Small intestine (tissue), 7 donors: ENCODE measurements at regions not wholly inside any gene's neighbourhood (a gene's known extent, or its start where the extent isn't known, plus 50 kb on each side); places are given as distances from the start of the nearest gene placed in this dataset.

Experiments used
- DNase-seq, 2 donors: peaks; one replicate each; pipeline versions ENCODE4 v3.0.0 to v3.0.0-alpha.2; 2013
- FAIRE-seq: peaks from 2 replicates; lab custom pipeline; 2012; peaks lifted over from hg19 to GRCh38; lab: Jason Lieb, UNC
- H3K27ac ChIP-seq, 3 donors: one replicate each; pipeline ENCODE4 v1.5.1; 2013; ENCODE audit warnings: low read length in 2 of 3, mild to moderate bottlenecking in 2 of 3, control low read depth in 1 of 3, inconsistent platforms in 1 of 3, low read depth in 1 of 3, moderate library complexity in 1 of 3
- H3K27me3 ChIP-seq, 3 donors: one replicate each; pipeline ENCODE4 v1.6.1; 2013; ENCODE audit warnings: low read length in 3 of 3, inconsistent platforms in 1 of 3; ENCODE audit not compliant: control insufficient read depth in 3 of 3, insufficient read depth in 3 of 3
- H3K36me3 ChIP-seq, 3 donors: one replicate each; pipeline ENCODE4 v1.6.1; 2013; ENCODE audit warnings: low read length in 3 of 3, inconsistent platforms in 1 of 3, low read depth in 1 of 3, mild to moderate bottlenecking in 1 of 3, moderate library complexity in 1 of 3; ENCODE audit not compliant: control insufficient read depth in 3 of 3, insufficient read depth in 2 of 3
- H3K4me1 ChIP-seq, 3 donors: one replicate each; pipeline ENCODE4 v1.6.1; 2013; ENCODE audit warnings: low read length in 2 of 3, inconsistent platforms in 1 of 3, low read depth in 1 of 3, mild to moderate bottlenecking in 1 of 3, moderate library complexity in 1 of 3; ENCODE audit not compliant: control insufficient read depth in 3 of 3, insufficient read depth in 2 of 3
- H3K4me3 ChIP-seq, 3 donors: one replicate each; pipeline ENCODE4 v1.5.1; 2013; ENCODE audit warnings: low read length in 3 of 3, control low read depth in 1 of 3, inconsistent platforms in 1 of 3, low read depth in 1 of 3, mild to moderate bottlenecking in 1 of 3, moderate library complexity in 1 of 3
- H3K9me3 ChIP-seq, 2 donors: one replicate each; pipeline ENCODE4 v1.6.1; 2013; ENCODE audit warnings: low read depth in 1 of 2, low read length in 1 of 2; ENCODE audit not compliant: control insufficient read depth in 2 of 2, insufficient read depth in 1 of 2
- WGBS, 3 donors: extraction: QIAGEN DNeasy Blood & Tissue Kit; methylation state at CpG; one replicate each; pipeline ENCODE4 v1.1.7; 2013; 5-methylcytosine and 5-hydroxymethylcytosine counted together
- donor health status: healthy with polysubstance abuse.
- donor health status: control.
- donor health status: control.
- donor health status: Bipolar disorder and iron deficiency.
- donor health status: healthy.

DNA sequence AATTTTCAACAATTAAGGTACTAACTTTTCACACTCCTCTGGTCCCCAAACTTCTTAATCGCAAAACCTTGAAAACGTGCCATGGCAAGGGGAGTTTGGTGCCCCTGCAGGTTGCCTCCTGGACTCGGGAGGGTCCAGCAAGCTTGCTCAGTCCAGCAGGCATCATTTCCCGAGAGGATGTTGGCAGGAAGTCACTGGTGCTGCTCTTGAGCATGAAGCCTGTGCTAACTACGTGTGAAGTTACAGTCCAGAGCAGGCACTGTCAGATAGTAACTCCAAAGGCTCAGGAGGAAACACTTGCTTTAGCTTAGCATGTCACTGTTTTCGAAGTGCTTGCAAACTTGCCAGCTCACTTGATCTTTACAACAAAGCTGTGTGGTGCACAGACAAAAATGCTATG lies 215.4 kb downstream of the MYCN start:
- DNase-seq, result no peak
- Histone ChIP-seq H3K4me3 (no peak overlapping the region), H3K27ac (no peak overlapping the region), H3K36me3 (no peaks in the 10 kb centered on the region), H3K9me3 (peaks cover 0 to 2% of the 10 kb centered on the region in 2 donors), H3K4me1 (no peaks in the 10 kb centered on the region), H3K27me3 (no peaks in the 10 kb centered on the region)
- FAIRE-seq, result no peak
- 48 to 74% (median 64%) methylated on average over 6 of the region's 6 CpGs for WGBS, 3 donors

- peaks cover 0 to 2% of the 10 kb centered on the region in 2 donors for H3K9me3 ChIP-seq
Observed at GRCh38 chr2:16155366-16155765, 215.0 kb downstream of the MYCN start.

GRCh38 chr2:16154501-16155280 lies 214.3 kb downstream of the MYCN start:
- no peak overlapping the region for H3K4me3 ChIP-seq
- 63 to 82% (median 69%) methylated on average over 4 of the region's 4 CpGs for WGBS, 3 donors
- H3K27me3 ChIP-seq, result no peaks in the 10 kb centered on the region
- FAIRE-seq (no peak), DNase-seq (peak in 1 of 2 donors; percentile 35)
- H3K27ac ChIP-seq, result no peak overlapping the region
- H3K36me3 ChIP-seq, result no peaks in the 10 kb centered on the region
- H3K4me1 ChIP-seq, result no peaks in the 10 kb centered on the region
- H3K9me3 ChIP-seq, result peaks cover 0 to 2% of the 10 kb centered on the region in 2 donors

More at GRCh38 chr2:16155366-16155765, 215.0 kb downstream of the MYCN start:
- Histone ChIP-seq H3K4me1 (no peaks in the 10 kb centered on the region), H3K36me3 (no peaks in the 10 kb centered on the region), H3K27me3 (no peaks in the 10 kb centered on the region), H3K27ac (no peak overlapping the region), H3K4me3 (no peak overlapping the region)
- 68 to 74% (median 72%) methylated on average over 5 of the region's 5 CpGs for WGBS, 3 donors
- DNase-seq (no peak), FAIRE-seq (no peak)

DNA sequence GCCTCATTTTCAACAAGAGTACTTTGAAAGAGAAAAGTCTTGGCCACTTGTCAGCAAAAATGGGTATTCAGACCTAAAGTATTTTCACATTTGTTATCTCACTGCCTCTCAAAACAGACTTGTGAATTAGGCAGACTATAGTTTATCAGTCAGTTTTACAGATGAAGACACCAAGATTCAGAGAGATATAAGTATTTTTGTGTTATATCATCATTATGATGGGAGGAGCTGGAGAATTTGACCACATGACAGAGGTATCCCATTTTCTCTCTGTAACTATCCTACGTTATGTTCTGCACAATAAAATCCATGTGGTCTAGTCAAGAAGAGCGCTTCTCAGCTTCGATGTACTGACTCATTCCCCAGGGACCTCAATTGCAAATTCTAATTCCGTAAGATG lies 213.7 kb downstream of the MYCN start:
- Histone ChIP-seq H3K9me3 (peaks cover 0 to 2% of the 10 kb centered on the region in 2 donors), H3K27ac (no peak overlapping the region), H3K4me3 (no peak overlapping the region), H3K36me3 (no peaks in the 10 kb centered on the region), H3K27me3 (no peaks in the 10 kb centered on the region), H3K4me1 (no peaks in the 10 kb centered on the region)
- DNase-seq, result no peak
- no peak for FAIRE-seq
- 82 to 92% (median 92%) methylated on average over 4 of the region's 4 CpGs for WGBS, 3 donors

DNA sequence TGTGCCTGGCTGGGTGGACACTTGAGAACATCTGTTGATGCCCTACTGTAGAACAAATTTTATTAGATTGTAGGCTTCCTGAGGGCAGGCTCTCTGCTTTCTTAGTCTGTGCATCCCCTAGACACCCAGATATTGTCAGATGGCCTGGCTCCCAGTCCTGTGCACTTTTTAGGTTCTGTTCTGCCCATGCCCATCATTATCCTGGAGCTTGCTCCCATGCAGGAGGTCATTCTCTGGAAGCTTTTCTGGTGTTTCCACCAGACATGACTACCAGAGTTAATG lies 213.3 kb downstream of the MYCN start:
- Histone ChIP-seq H3K27ac (no peak overlapping the region), H3K9me3 (peaks cover 0 to 2% of the 10 kb centered on the region in 2 donors), H3K36me3 (no peaks in the 10 kb centered on the region), H3K27me3 (no peaks in the 10 kb centered on the region), H3K4me1 (no peaks in the 10 kb centered on the region), H3K4me3 (no peak overlapping the region)
- no peak for DNase-seq
- FAIRE-seq, result no peak

- Histone ChIP-seq H3K27ac (no peak overlapping the region), H3K9me3 (peaks cover 0 to 2% of the 10 kb centered on the region in 2 donors), H3K36me3 (no peaks in the 10 kb centered on the region), H3K4me1 (no peaks in the 10 kb centered on the region), H3K27me3 (no peaks in the 10 kb centered on the region), H3K4me3 (no peak overlapping the region)
- FAIRE-seq, result no peak
- WGBS, 3 donors, result 79 to 88% (median 85%) methylated on average over 3 of the region's 3 CpGs
- no peak for DNase-seq
Observed at GRCh38 chr2:16152928-16153753, 212.8 kb downstream of the MYCN start.

GRCh38 chr2:16152071-16152927 lies 211.9 kb downstream of the MYCN start:
- DNase-seq, result no peak
- no peak overlapping the region for H3K4me3 ChIP-seq
- WGBS, 3 donors, result 78 to 89% (median 88%) methylated on average over 5 of the region's 5 CpGs
- H3K36me3 ChIP-seq, result no peaks in the 10 kb centered on the region
- peaks cover 0 to 2% of the 10 kb centered on the region in 2 donors for H3K9me3 ChIP-seq
- FAIRE-seq, result no peak
- no peaks in the 10 kb centered on the region for H3K4me1 ChIP-seq
- H3K27me3 ChIP-seq, result no peaks in the 10 kb centered on the region
- no peak overlapping the region for H3K27ac ChIP-seq

DNA sequence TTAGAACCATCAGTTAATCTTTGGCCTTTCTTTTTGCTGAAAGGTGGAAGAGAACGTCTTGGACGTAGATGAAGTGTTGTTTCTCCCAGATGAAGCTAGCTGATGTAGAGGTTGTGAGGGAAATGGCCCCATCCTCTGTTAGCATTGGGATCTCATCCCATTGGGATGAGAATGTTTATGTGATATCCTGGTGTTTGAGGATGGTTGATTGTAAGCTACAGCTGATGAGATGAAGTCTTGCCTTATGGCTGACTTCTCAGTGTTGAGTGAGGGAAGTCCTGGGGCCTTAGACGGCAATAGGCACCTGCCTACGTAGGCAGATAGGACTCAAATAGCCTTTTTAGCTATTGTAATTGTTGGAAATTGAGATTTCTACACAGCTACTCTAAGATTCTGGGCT lies 211.3 kb downstream of the MYCN start:
- no peak for FAIRE-seq
- H3K27me3 ChIP-seq, result no peaks in the 10 kb centered on the region
- DNase-seq, result no peak

More for the DNA sequence above, 211.3 kb downstream of the MYCN start:
- Histone ChIP-seq H3K36me3 (no peaks in the 10 kb centered on the region), H3K27ac (no peak overlapping the region), H3K9me3 (peaks cover 0 to 2% of the 10 kb centered on the region in 2 donors), H3K4me3 (no peak overlapping the region), H3K4me1 (no peaks in the 10 kb centered on the region)
- WGBS, 3 donors, result 81 to 94% (median 89%) methylated on average over 4 of the region's 4 CpGs
